NB4 (cell line): ENCODE measurements at regions not wholly inside any gene's neighbourhood (a gene's known extent, or its start where the extent isn't known, plus 50 kb on each side); places are given as distances from the start of the nearest gene placed in this dataset.

Source experiments
- DNase-seq: peaks from one replicate; pipeline ENCODE4 v3.0.0; 2010; ENCODE audit warnings: low read depth
- H3K4me3 ChIP-seq: one replicate; pipeline ENCODE4 v1.5.1; 2011; ENCODE audit warnings: mild to moderate bottlenecking, low read depth, low read length, moderate library complexity
- CTCF ChIP-seq: IDR thresholded peaks from one replicate; pipeline ENCODE4 v1.5.1; 2012; ENCODE audit warnings: low read depth, low read length
- MAX ChIP-seq: IDR thresholded peaks from 2 replicates; pipeline ENCODE4 v1.6.1; 2011; ENCODE audit warnings: low read depth, low read length
- MYC ChIP-seq: IDR thresholded peaks from 2 replicates; pipeline ENCODE4 v1.6.1; 2011; ENCODE audit warnings: low read depth, low read length
- POLR2A ChIP-seq: IDR thresholded peaks from 2 replicates; pipeline ENCODE4 v1.6.1; 2011; ENCODE audit warnings: mild to moderate bottlenecking; ENCODE audit not compliant: insufficient read length; ENCODE audit errors: extremely low read depth

GRCh38 chr15:63452552-63453136, 51.7 kb upstream of the USP3 start:
- TF ChIP-seq POLR2A (no peak), CTCF (no peak), MAX (no peak), MYC (no peak)
- no peak overlapping the region for H3K4me3 ChIP-seq
- DNase-seq: no peak

- TF ChIP-seq MAX (no peak), CTCF (no peak), POLR2A (no peak), MYC (no peak)
- no peak for DNase-seq
- no peak overlapping the region for H3K4me3 ChIP-seq
Measured at GRCh38 chr15:63453186-63453905, 51.0 kb upstream of the USP3 start.

GRCh38 chr15:63454503-63455211, 49.7 kb upstream of the USP3 start:
- TF ChIP-seq MYC (no peak), CTCF (no peak), MAX (no peak), POLR2A (no peak)
- H3K4me3 ChIP-seq: no peak overlapping the region
- no peak for DNase-seq
